Thoracic aorta (tissue), 2 donors: ENCODE measurements at regions not wholly inside any gene's neighbourhood (a gene's known extent, or its start where the extent isn't known, plus 50 kb on each side); places are given as distances from the start of the nearest gene placed in this dataset.

Experiments
- ATAC-seq: fragments of 150-250 bp; one replicate; pipeline ENCODE4 v1.8.0; 2017; ENCODE audit warnings: low read depth; ENCODE audit not compliant: insufficient number of reproducible peaks, low FRiP score
- DNase-seq: peaks from one replicate; pipeline ENCODE4 v3.0.0-alpha.2; 2020; ENCODE audit warnings: low spot score
- H3K27ac ChIP-seq, 2 donors: fragments of 200-600 bp; sonication (generic); 1 replicate in 1 of 2; 2 replicates in 1 of 2; pipeline ENCODE4 v1.5.1; 2016; ENCODE audit warnings: mild to moderate bottlenecking in 2 of 2, moderate library complexity in 2 of 2
- H3K27me3 ChIP-seq: fragments of 200-600 bp; sonication (generic); replicated peaks from 2 replicates; pipeline ENCODE4 v1.6.0; 2016; ENCODE audit warnings: mild to moderate bottlenecking; ENCODE audit not compliant: insufficient read depth
- H3K36me3 ChIP-seq: fragments of 200-600 bp; sonication (generic); one replicate; pipeline ENCODE4 v1.5.1; 2016
- H3K4me1 ChIP-seq, 2 donors: fragments of 200-600 bp; sonication (generic); 1 replicate in 1 of 2; 2 replicates in 1 of 2; pipeline versions ENCODE4 v1.5.1 to v1.6.0; 2016; ENCODE audit warnings: low read depth in 2 of 2, mild to moderate bottlenecking in 1 of 2; ENCODE audit not compliant: control insufficient read depth in 1 of 2
- H3K4me3 ChIP-seq: fragments of 200-600 bp; sonication (generic); 2 replicates; pipeline ENCODE4 v1.5.1; 2016; ENCODE audit warnings: mild to moderate bottlenecking
- H3K9me3 ChIP-seq: fragments of 200-600 bp; sonication (generic); 2 replicates; pipeline ENCODE4 v1.5.1; 2016
- CTCF ChIP-seq: fragments of 200-600 bp; sonication (generic); IDR thresholded peaks from one replicate; pipeline ENCODE4 v1.5.1; 2019; ENCODE audit warnings: antibody characterized with exemption

- H3K4me3 ChIP-seq, result no peak overlapping the region
- TF ChIP-seq CTCF, result no peak
- H3K9me3 ChIP-seq, result no peaks in the 10 kb centered on the region
- H3K4me1 ChIP-seq, result no peaks in the 10 kb centered on the region
- H3K27ac ChIP-seq, result no peak overlapping the region
- DNase-seq, result no peak
- H3K27me3 ChIP-seq, result no peaks in the 10 kb centered on the region
- no peaks in the 10 kb centered on the region for H3K36me3 ChIP-seq
- no peak for ATAC-seq
These were observed 105.7 kb downstream of the TUSC7 start for GRCh38 chr3:116815321-116815720.

GRCh38 chr3:116815831-116816588 is 106.4 kb downstream of the TUSC7 start:
- no peaks in the 10 kb centered on the region for H3K27me3 ChIP-seq
- no peaks in the 10 kb centered on the region for H3K9me3 ChIP-seq
- no peak for DNase-seq
- H3K36me3 ChIP-seq, result no peaks in the 10 kb centered on the region
- no peak overlapping the region for H3K4me3 ChIP-seq
- ATAC-seq, result no peak
- no peak overlapping the region for H3K27ac ChIP-seq
- no peak for TF ChIP-seq CTCF
- H3K4me1 ChIP-seq, result no peaks in the 10 kb centered on the region

GRCh38 chr3:116821371-116821770 is 111.8 kb downstream of the TUSC7 start:
- ATAC-seq (no peak), DNase-seq (no peak)
- no peak overlapping the region for H3K27ac ChIP-seq
- no peaks in the 10 kb centered on the region for H3K9me3 ChIP-seq
- no peaks in the 10 kb centered on the region for H3K36me3 ChIP-seq
- no peaks in the 10 kb centered on the region for H3K4me1 ChIP-seq
- TF ChIP-seq CTCF, result no peak
- no peaks in the 10 kb centered on the region for H3K27me3 ChIP-seq
- no peak overlapping the region for H3K4me3 ChIP-seq

GRCh38 chr3:116824208-116824607 is 114.6 kb downstream of the TUSC7 start:
- H3K4me1 ChIP-seq, result no peaks in the 10 kb centered on the region
- no peaks in the 10 kb centered on the region for H3K27me3 ChIP-seq
- ATAC-seq (no peak), DNase-seq (no peak)
- H3K4me3 ChIP-seq, result no peak overlapping the region
- no peaks in the 10 kb centered on the region for H3K9me3 ChIP-seq
- H3K27ac ChIP-seq, result no peak overlapping the region
- H3K36me3 ChIP-seq, result no peaks in the 10 kb centered on the region
- TF ChIP-seq CTCF, result no peak

GRCh38 chr3:116833202-116833601 is 123.6 kb downstream of the TUSC7 start:
- H3K4me3 ChIP-seq, result no peak overlapping the region
- TF ChIP-seq CTCF, result no peak
- H3K27ac ChIP-seq, result no peak overlapping the region
- no peaks in the 10 kb centered on the region for H3K36me3 ChIP-seq
- no peaks in the 10 kb centered on the region for H3K4me1 ChIP-seq
- DNase-seq, result no peak
- ATAC-seq, result no peak
- H3K27me3 ChIP-seq, result no peaks in the 10 kb centered on the region
- H3K9me3 ChIP-seq, result no peaks in the 10 kb centered on the region
